NB4 (cell line): ENCODE measurements at regions not wholly inside any gene's neighbourhood (a gene's known extent, or its start where the extent isn't known, plus 50 kb on each side); places are given as distances from the start of the nearest gene placed in this dataset.
"Not testable (repeated sequence)": the region's sequence is repeated elsewhere in the genome, so short reads cannot be mapped to it uniquely, and the experiment has no call there.

Experiments used
- CTCF ChIP-seq: IDR thresholded peaks from one replicate; pipeline ENCODE4 v1.5.1; 2012; ENCODE audit warnings: low read depth, low read length
- POLR2A ChIP-seq: IDR thresholded peaks from 2 replicates; pipeline ENCODE4 v1.6.1; 2011; ENCODE audit warnings: mild to moderate bottlenecking; ENCODE audit not compliant: insufficient read length; ENCODE audit errors: extremely low read depth

GRCh38 chr2:90028381-90029079, 1337.1 kb downstream of the RPIA start:
- not testable (repeated sequence) for TF ChIP-seq CTCF, POLR2A
